CD4-positive, alpha-beta T cell treated with Interleukin-17A for 4 hours (primary cell): ENCODE measurements at regions not wholly inside any gene's neighbourhood (a gene's known extent, or its start where the extent isn't known, plus 50 kb on each side); places are given as distances from the start of the nearest gene placed in this dataset.
"Not testable (repeated sequence)": the region's sequence is repeated elsewhere in the genome, so short reads cannot be mapped to it uniquely, and the experiment has no call there.

Source experiments
- DNase-seq: peaks from one replicate; pipeline ENCODE4 v3.0.0-alpha.2; 2020; ENCODE audit warnings: mixed read lengths

- DNase-seq = no peak
Observed at GRCh38 chr9:119902611-119903010, 533.4 kb upstream of the BRINP1 start.

GRCh38 chr9:119898316-119898715 is 529.1 kb upstream of the BRINP1 start:
- no peak for DNase-seq

DNA sequence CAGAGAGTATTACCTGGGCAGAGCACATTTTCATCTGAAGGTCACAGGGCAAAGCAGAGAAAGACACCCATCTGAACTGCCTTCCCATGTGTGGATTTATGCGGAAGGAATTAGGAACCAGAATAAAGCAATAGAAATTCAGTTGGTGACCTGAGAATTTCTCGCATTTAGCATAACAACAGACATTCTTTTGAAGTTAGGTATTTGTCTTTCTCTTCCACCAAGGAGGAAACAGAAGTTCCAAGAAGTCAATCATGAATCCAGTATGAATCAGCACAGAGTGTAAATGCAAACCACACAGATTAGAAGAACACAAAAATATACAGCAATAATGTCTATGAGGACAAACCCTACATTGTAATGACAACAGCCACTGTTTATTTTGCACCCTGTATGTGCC is 515.2 kb upstream of the BRINP1 start:
- DNase-seq = no peak

DNA sequence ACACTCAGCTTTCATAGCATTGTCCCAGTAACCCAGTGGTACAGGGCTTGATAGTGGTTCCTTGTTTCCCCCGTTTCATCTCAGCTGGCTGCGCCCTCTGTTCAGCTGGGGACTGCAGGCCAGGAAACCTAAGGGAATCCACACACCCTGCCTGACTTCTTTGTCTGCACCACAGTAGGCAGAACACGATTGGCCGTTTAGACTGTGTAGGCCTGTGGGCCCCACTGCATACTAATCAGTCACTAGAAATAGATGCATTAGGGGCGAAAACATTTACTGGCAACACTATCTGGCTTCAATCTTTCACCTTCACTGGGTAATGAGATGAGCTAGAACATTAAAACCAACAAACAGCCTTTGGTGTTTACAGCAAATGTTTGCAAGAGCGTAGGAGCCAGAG is 512.7 kb upstream of the BRINP1 start:
- no peak for DNase-seq

DNA sequence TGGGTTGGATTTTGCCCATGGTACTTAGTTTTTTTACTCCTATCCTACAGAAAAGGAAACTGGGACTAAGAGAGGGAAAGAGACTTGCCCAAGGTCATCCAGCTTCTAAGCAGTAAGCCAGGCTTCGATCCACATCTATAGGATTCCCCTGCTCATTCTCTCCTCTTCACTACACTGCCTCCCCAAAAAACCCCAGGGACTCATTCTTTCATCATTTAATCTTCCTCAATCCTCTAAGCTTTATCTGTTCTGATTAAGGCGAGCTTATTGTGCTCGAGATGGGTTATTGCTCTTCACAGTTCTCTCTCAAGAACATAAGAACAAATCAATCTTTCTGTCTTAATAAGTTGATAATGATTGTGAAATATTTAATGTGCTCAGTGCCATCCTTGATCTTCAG is 511.1 kb upstream of the BRINP1 start:
- no peak for DNase-seq

DNA sequence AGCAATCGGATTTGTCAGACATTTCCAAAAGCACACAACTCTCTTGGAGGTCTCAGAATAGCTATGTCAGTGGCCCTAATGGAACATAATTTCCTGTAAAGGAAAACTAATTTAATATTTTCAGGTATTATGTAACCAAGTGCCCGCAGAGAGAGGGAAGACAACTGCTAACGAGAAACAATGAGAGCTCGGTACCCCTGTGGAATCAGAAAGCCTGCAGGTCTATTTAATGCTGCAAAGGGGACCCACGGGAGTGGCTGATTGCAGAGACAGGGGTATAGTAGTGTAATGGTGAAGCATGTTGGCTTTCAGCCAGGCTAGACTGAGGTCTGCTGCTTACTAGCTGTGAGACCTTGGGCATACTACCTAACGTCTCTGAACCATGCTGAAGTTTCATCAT is 508.1 kb upstream of the BRINP1 start:
- no peak for DNase-seq

- no peak for DNase-seq
Observed at GRCh38 chr9:119873877-119874276, 504.6 kb upstream of the BRINP1 start.

DNA sequence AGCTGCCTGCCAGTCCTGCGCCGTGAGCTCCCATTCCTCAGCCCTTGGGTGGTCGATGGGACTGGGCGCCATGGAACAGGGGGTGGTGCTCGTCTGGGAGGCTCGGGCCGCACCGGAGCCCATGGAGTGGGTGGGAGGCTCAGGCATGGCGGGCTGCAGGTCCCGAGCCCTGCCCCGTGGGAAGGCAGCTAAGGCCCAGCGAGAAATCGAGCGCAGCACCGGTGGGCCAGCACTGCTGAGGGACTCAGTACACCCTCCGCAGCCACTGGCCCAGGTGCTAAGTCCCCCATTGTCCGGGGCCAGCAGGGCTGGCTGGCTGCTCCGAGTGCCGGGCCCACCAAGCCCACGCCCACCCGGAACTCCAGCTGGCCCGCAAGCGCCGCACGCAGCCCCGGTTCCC is 501.0 kb upstream of the BRINP1 start:
- not testable (repeated sequence) for DNase-seq

DNA sequence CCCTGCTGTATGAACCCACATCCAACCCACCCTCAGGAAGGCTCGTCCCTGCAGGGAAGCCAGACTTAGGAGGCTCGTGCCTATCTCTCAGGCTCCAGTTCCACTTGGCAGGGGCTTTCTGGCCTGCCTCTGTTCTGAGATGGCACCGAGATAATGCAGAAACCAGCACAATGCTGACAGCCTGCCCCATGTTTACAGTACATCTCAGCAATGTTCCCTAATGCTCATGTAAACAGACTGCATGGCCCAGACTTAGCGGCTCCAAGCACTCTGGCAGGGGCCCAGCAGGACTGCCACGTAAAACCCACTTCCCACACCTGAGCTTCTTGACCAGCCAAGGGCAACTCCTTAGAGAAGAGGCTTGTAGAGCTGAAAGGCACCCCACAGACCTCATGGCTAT is 499.5 kb upstream of the BRINP1 start:
- DNase-seq = no peak

DNA sequence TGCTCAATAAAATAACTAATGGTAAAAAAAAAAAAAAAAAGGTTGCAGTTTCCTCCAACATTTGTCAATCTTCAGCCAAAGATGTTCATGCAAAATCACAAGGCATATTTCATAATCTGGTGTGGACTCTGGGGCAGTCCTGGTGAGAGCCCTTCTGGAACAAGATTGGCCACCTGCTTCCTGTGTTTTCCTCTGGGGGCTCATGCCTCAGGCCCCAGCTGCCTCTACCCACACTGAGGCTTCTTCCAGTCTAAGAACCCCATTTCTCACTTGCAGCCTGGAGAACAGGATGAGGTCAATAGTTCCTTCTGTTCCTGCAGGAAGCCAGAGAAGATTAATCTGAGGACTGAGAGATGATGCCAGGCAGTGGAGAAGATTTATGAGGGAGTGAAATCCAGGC is 492.6 kb upstream of the BRINP1 start:
- DNase-seq = no peak

DNA sequence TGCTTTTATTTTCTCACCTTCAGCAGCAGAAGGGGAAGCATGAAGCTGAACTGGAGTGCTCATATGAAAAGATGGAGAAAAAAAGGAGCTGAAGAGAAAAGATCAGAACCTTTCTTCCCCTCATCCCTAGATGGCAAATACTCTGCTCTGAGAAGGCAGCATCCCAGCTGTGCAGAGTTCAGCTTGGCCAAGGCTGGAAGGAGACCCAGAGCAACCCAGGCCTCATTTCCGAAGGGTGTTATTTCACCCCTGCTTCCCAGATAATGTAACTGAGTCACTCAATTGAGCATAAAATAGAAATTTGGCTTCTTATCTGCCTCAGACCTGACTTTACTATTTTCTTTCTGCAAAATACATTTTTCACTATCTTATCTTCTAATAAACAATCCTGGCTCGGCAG is 489.9 kb upstream of the BRINP1 start:
- no peak for DNase-seq

DNA sequence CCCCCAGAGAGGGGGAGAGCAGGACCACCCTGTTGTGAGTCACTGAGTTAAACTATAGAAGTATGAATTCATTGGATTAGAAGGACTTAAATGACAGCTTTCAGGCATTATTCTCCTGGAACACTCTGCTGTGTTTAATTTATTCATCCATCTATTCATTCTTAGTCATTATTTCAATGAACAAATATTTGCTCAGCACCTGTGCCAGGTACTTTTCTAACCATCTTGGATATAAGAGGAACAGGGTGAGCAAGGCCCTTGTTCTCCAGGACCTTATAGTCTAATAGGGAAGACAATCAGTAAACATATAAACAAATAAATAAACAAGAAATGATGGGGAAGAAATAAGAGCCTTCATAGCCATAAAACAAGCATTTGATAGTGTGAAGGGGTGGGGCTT is 483.9 kb upstream of the BRINP1 start:
- no peak for DNase-seq

GRCh38 chr9:119852390-119852789 is 483.2 kb upstream of the BRINP1 start:
- DNase-seq = no peak

DNA sequence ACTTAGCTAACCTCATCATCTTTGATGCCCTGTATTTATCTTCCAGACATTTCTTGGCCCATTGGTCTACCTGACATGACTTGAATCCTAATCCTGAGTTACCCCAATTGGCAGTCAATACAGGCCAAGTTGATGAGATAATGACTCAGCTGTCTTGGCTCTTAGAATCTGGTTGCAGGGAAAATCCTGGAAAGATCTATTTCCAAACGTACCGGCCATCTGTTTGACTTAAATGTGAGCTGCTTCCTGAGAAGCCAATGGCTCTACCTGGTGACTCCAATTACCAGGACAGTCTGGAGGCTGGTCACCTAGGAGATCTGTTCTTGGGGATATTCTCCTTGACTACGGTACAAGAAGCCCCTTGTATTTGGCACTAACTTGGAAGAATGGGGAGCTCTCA is 475.2 kb upstream of the BRINP1 start:
- DNase-seq = no peak

GRCh38 chr9:119841016-119841415 is 471.8 kb upstream of the BRINP1 start:
- DNase-seq = no peak

GRCh38 chr9:119839888-119840287 is 470.7 kb upstream of the BRINP1 start:
- no peak for DNase-seq

GRCh38 chr9:119838210-119838609 is 469.0 kb upstream of the BRINP1 start:
- no peak for DNase-seq

GRCh38 chr9:119836036-119836435 is 466.8 kb upstream of the BRINP1 start:
- no peak for DNase-seq

GRCh38 chr9:119834064-119834620 is 464.9 kb upstream of the BRINP1 start:
- no peak for DNase-seq

DNA sequence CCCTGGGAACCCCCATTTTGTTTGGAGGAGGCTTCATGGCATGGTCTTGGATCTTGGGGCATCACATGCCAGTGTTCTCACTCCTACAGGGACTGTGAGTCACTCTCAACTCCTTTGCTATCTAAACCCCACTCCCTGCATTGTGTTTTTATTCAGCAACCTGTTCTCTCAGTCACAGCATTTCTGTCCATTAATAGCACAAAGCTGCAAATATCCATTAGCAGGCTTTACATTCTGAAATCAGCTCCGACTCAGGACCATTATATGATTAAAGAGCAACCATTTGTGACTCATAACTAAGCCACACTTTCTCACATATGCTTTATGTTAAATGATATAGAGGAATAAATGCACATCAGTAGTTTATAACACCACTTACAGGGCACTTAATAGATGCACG is 462.1 kb upstream of the BRINP1 start:
- no peak for DNase-seq

GRCh38 chr9:119829748-119830147 is 460.5 kb upstream of the BRINP1 start:
- no peak for DNase-seq

- DNase-seq = no peak
Observed at GRCh38 chr9:119829186-119829585, 460.0 kb upstream of the BRINP1 start.

- no peak for DNase-seq
Observed at GRCh38 chr9:119827526-119827925, 458.3 kb upstream of the BRINP1 start.

DNA sequence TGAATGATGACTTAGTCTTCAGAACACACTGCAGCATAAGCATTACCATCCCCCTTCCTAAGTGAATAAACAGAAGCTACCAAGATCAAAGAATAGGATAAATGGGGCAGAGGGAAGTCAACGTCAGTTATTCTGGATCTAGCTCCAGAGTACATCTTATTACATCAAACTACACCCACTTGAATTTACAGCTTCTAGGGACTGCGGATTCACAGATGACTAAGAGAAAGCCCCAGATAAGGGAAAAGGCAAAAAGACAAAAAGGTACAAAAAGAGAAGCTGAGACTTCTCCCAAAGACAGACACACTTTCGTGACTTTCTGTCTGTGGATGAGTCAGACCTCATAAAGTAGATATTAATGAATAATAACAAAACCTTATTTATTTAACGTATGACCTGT is 457.9 kb upstream of the BRINP1 start:
- DNase-seq = no peak

DNA sequence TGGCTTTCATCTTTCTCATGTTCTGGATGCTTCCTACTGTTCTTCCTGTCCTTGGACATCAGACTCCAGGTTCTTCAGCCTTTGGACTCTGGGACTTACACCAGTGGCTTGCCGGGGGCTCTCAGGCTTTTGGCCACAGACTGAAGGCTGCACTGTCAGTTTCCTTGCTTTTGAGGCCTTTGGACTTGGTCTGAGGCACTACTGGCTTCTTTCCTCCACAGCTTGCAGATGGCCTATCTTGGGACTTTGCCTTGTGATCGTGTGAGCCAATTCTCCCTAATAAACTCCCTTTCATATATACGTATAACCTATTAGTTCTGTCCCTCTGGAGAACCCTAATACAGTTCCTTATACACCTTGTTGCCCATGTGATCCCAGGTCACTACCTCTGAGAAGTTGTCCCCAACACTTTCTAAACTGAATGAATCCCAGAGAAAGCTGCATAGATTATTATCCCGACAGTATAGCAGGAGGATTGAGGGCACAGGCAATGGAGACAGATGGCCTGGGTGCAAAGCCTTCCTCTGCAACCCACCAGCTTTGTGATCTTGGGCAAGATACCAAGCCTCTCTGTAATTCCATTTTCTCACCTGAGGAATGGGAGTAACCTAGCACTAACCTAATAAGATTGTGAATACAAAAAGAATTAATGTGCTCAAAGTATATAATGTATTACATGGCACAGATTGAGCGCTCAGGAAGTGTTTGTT is 449.6 kb upstream of the BRINP1 start:
- no peak for DNase-seq
